Omental fat pad (tissue), 3 donors: ENCODE measurements at regions not wholly inside any gene's neighbourhood (a gene's known extent, or its start where the extent isn't known, plus 50 kb on each side); places are given as distances from the start of the nearest gene placed in this dataset.

Experiments
- ATAC-seq: fragments of 150-250 bp; one replicate; pipeline ENCODE4 v1.9.1; 2016; ENCODE audit warnings: mild to moderate bottlenecking, moderate library complexity; ENCODE audit not compliant: low FRiP score
- DNase-seq: peaks from one replicate; pipeline ENCODE4 v3.0.0-alpha.2; 2019; ENCODE audit warnings: low spot score
- CTCF ChIP-seq, 3 donors: fragments of 450-650 bp; IDR thresholded peaks; one replicate each; pipeline ENCODE4 v1.5.1; 2016 to 2017; ENCODE audit warnings: antibody characterized with exemption in 3 of 3, mild to moderate bottlenecking in 3 of 3, moderate library complexity in 2 of 3

GRCh38 chr4:23220911-23221310, 528.2 kb downstream of the GBA3 start:
- no peak for TF ChIP-seq CTCF (IDR thresholded peaks at IDR 0.05)
- DNase-seq: no peak
- ATAC-seq: no peak

GRCh38 chr4:23219779-23220408, 527.2 kb downstream of the GBA3 start:
- ATAC-seq (no peak), DNase-seq (no peak)
- no peak for TF ChIP-seq CTCF (IDR thresholded peaks at IDR 0.05)

GRCh38 chr4:23213198-23213597, 520.5 kb downstream of the GBA3 start:
- ATAC-seq: no peak
- no peak for TF ChIP-seq CTCF (IDR thresholded peaks at IDR 0.05)
- DNase-seq: no peak

- no peak for TF ChIP-seq CTCF (IDR thresholded peaks at IDR 0.05)
- DNase-seq (no peak), ATAC-seq (no peak)
These were observed 519.8 kb downstream of the GBA3 start for GRCh38 chr4:23212558-23212957.

GRCh38 chr4:23207059-23207458, 514.3 kb downstream of the GBA3 start:
- TF ChIP-seq CTCF (IDR thresholded peaks at IDR 0.05): no peak
- no peak for DNase-seq
- no peak for ATAC-seq

- ATAC-seq (no peak), DNase-seq (no peak)
- TF ChIP-seq CTCF (IDR thresholded peaks at IDR 0.05): no peak
These were observed 510.0 kb downstream of the GBA3 start for GRCh38 chr4:23202712-23203247.

GRCh38 chr4:23194751-23195150, 502.0 kb downstream of the GBA3 start:
- DNase-seq (no peak), ATAC-seq (no peak)
- no peak for TF ChIP-seq CTCF (IDR thresholded peaks at IDR 0.05)
